HG03280 (cell line): ENCODE measurements at regions not wholly inside any gene's neighbourhood (a gene's known extent, or its start where the extent isn't known, plus 50 kb on each side); places are given as distances from the start of the nearest gene placed in this dataset.
"Not testable (repeated sequence)": the region's sequence is repeated elsewhere in the genome, so short reads cannot be mapped to it uniquely, and the experiment has no call there.

Experiments used
- ATAC-seq: cut with Tn5 transposase; IDR thresholded peaks from one replicate; pipeline ENCODE4 v1.9.1; 2021; ENCODE audit warnings: mild to moderate bottlenecking, moderate library complexity; ENCODE audit not compliant: unreplicated experiment

GRCh38 chr9:16052757-16053530 lies 500.1 kb downstream of the CCDC171 start:
- no peak for ATAC-seq

DNA sequence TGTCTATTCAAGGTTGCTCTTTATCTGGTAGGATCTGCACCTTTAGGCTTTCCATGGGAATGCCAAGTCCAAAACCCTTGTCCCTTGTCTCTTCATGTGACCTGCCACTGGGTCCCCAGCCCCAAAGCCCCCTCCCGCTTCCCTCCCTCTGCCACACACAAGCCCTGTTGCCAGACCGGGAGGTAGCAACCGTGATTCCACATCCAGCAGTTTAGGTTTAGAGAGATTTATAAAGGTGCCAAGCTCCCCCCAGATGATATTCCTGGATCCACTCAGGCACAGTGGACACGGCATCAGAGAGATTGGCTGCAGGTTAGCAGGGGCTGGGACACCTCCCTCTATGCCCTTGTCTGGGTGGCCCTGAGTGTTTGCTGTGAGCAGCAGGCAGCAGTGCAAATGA lies 504.7 kb downstream of the CCDC171 start:
- ATAC-seq: no peak

DNA sequence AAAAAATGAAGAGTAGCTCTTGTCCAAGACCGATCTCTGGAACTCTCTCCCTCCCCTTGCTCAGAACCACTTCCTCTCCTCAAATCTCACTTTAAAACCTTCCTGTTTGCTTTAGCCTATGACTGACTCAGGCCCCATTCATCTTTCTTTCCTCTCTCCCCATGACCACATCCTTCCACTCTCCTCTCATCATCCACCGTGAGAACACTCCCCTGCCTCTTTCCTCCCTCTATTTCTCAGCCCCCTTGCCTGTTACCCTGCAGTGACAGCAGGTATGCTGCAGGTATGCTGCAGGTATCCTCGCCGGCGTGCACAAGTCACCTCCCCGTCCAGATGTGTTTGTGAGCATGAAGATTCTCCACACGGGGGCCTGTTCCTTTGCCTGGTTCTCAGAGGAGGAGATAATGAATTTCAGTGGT lies 505.3 kb downstream of the CCDC171 start:
- no peak for ATAC-seq

- ATAC-seq: no peak
Observed at GRCh38 chr9:16060436-16061129, 507.7 kb downstream of the CCDC171 start.

- no peak for ATAC-seq
Observed at GRCh38 chr9:16062542-16063240, 509.8 kb downstream of the CCDC171 start.

- no peak for ATAC-seq
Observed at GRCh38 chr9:16063241-16063591, 510.4 kb downstream of the CCDC171 start.

- ATAC-seq: no peak
Observed at GRCh38 chr9:16064771-16065170, 511.9 kb downstream of the CCDC171 start.

GRCh38 chr9:16066201-16066600 lies 513.4 kb downstream of the CCDC171 start:
- ATAC-seq: not testable (repeated sequence)

DNA sequence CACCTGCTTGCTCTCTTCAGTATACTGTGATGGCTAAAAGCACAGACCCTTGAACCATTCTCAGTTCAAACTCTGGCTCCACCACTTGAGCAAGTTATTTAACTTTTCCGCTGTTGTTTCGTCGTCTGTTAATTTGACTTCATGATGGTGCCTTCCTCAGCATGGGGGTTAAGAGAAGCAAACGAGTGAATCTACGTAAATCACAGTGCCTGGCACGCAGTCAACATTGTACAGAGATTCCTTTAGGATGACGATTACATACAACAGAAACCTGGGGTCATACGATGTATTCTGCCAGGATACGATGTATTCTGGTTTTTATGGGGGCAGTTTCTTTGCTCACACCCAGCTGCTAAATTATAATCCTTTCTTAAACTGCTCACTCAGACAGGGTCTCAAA lies 515.6 kb downstream of the CCDC171 start:
- ATAC-seq: no peak

GRCh38 chr9:16069249-16069648 lies 516.4 kb downstream of the CCDC171 start:
- ATAC-seq: no peak

- ATAC-seq: no peak
Observed at GRCh38 chr9:16069671-16070454, 517.0 kb downstream of the CCDC171 start.

DNA sequence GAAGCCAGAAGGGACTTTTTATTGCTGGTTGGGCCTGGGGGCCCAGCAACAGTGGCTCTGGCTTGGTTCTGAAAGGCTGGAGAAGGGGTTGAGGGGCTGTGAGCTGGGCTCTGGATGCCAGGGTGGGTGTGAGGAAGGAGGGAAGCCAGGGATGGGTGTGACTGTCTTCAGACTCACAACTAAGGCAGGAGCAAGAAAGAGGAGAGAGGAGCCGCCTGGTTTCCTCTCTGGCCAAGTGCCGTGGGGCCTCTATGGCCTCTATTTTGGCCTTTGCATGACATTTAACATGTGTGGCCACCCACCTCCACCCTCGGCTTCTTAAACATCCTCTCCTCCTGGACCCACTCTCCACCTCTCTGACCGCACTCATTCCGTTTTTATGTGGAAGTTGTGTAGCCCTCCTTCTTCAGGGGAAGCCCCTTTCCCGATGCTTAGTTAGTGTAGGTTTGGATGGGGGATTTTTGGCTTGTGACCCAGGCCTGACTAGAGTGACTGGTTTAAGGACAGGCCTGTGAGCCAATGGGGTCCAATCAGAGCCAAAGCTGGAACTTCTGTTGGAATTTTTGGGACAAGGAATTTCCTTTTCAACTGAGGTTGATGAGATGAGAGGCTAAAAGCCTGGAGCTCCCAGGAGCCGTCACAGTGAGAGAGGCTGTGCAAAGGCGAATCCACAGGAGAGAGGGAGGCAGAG lies 517.8 kb downstream of the CCDC171 start:
- no peak for ATAC-seq

DNA sequence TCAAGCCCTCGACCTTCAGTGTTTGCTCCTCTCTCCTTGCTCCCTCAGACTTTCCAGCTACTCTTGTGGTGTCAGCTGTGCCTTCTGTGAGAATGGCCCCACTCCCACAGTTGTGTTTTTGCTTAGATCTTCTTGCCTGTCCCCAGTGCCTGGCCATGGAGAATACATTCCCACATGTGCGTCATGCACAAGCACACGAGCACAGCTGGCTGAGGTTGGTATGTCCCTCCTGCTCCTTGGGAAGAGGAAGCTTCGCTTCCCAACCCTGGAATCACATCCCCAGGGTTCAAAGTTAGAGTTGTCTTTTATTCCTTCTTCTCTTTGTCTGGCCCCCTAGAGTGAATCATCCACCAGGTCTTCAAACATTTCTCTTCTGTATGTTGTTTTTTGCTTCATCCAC lies 518.6 kb downstream of the CCDC171 start:
- ATAC-seq: no peak

DNA sequence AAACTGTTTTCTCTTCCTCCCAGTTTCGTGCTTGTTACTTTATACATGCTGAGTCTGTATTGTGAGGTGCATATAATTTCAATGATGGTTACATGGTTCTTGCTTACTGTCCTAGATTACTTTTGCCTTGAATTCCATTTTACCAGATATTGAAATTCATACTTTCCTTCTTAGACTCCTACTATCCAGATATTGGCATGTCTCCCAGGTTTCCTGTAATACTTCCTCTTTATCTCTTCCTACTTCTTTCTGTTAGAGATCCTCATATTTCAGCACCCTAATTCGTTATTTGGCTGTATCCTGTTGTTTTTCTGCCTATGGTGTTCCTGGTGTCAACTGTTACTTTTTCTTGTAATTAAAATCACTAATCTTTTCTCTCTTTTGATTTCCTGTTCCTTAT lies 522.1 kb downstream of the CCDC171 start:
- no peak for ATAC-seq

DNA sequence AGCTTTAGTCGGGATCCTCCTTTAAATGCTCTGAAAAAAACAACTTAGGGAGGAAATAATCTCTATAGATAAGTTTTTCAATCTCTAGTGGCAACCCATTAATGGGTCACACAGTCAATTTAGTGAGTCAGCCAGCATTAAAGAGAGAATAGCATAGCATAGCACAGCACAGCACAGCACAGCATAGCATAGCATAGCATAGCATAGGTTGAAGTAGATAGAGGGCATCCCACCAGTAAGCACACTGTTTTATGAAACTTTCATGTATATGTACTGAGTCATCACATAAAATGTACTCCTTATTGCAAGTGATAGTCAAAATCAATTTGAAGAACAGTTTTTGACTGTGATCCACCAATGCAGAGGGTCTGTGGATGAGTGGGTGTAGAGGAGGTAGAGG lies 522.9 kb downstream of the CCDC171 start:
- no peak for ATAC-seq

GRCh38 chr9:16076511-16076910 lies 523.7 kb downstream of the CCDC171 start:
- ATAC-seq: no peak

DNA sequence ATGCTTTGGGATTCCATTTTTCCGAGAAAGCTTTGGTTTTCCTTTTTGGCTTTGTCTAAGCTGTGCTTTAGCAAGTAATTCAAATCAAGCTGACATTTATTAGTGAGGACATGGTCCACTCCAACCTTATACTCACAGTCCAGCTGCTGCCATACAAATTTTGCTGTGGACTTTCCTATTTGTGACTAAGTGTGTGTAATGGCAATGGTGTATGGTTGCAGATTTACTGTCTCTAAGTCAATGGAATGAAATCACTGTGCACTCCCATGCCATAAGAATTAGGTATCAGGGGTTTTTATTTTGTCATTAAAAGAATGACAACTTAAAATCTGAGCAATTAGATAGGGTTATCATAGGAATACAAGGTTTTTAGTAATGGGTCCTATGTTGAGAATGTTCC lies 530.0 kb downstream of the CCDC171 start:
- no peak for ATAC-seq

- no peak for ATAC-seq
Observed at GRCh38 chr9:16085167-16085726, 532.4 kb downstream of the CCDC171 start.

DNA sequence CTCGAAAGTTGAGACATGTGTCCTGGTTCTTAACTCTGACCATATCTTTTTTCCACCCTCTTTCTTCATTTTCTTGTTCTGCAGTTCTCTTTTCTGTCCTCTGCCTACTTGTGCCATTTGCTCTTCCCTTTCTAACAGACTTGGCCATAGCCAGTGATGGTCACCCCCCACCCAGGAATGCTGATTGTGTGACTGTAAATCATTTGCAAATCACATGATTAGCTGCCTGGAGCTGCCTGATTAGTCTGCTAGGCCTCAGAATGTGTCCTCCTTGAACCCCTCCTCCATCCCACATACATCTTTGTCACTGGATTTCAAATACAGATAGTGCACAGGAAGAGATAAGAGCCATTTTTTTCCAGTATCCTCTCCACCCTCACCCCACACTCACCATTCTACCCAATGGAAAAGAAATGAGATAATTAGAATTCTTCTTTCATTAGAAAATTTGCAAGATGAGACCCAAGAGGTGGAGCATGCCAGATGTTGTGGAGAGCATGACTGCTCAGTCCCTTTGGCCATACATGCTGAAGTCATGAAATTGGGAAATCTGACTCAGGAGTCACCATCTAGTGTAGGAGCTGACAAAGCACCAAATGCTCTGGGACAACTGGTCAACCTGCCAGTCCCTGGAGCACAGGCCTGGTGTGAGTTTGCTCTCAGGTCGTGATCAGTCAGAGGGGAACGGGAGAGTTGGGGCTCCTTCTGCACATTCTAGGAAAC lies 538.2 kb downstream of the CCDC171 start:
- no peak for ATAC-seq
